NT2/D1 (cell line): ENCODE measurements at regions not wholly inside any gene's neighbourhood (a gene's known extent, or its start where the extent isn't known, plus 50 kb on each side); places are given as distances from the start of the nearest gene placed in this dataset.
A peak's percentile ranks its signal among the peaks of the same experiment; 100 is the strongest.

ENCODE experiments used
- DNase-seq: peaks from one replicate; pipeline ENCODE4 v3.0.0-alpha.2; 2011; ENCODE audit warnings: low read depth, low spot score
- H3K27me3 ChIP-seq: 2 replicates; pipeline ENCODE4 v1.6.0; 2011; ENCODE audit warnings: mild to moderate bottlenecking; ENCODE audit not compliant: insufficient read length, insufficient read depth
- H3K36me3 ChIP-seq: 2 replicates; pipeline ENCODE4 v1.6.1; 2011; ENCODE audit warnings: mild to moderate bottlenecking, low read length, mixed read lengths; ENCODE audit not compliant: insufficient read depth, insufficient read length
- H3K4me1 ChIP-seq: 2 replicates; pipeline ENCODE4 v1.5.1; 2011; ENCODE audit not compliant: insufficient read depth, insufficient read length
- H3K4me3 ChIP-seq: 2 replicates; pipeline ENCODE4 v1.5.1; 2011; ENCODE audit warnings: low read depth; ENCODE audit not compliant: insufficient read length
- H3K9ac ChIP-seq: 2 replicates; pipeline ENCODE4 v1.6.0; 2011; ENCODE audit warnings: low read depth; ENCODE audit not compliant: insufficient read length
- H3K9me3 ChIP-seq: 2 replicates; pipeline ENCODE4 v1.5.1; 2011; ENCODE audit warnings: mild to moderate bottlenecking, low read length; ENCODE audit not compliant: insufficient read depth
- SUZ12 ChIP-seq: IDR thresholded peaks from 2 replicates; pipeline ENCODE4 v1.6.1; 2011; ENCODE audit not compliant: insufficient read length, insufficient read depth; ENCODE audit errors: extremely low read depth
- YY1 ChIP-seq: IDR thresholded peaks from 2 replicates; pipeline ENCODE4 v1.6.1; 2011; ENCODE audit not compliant: insufficient read length, insufficient read depth
- ZNF274 ChIP-seq: IDR thresholded peaks from 2 replicates; pipeline ENCODE4 v1.6.1; 2011; ENCODE audit warnings: mild to moderate bottlenecking, low read depth, low read length

DNA sequence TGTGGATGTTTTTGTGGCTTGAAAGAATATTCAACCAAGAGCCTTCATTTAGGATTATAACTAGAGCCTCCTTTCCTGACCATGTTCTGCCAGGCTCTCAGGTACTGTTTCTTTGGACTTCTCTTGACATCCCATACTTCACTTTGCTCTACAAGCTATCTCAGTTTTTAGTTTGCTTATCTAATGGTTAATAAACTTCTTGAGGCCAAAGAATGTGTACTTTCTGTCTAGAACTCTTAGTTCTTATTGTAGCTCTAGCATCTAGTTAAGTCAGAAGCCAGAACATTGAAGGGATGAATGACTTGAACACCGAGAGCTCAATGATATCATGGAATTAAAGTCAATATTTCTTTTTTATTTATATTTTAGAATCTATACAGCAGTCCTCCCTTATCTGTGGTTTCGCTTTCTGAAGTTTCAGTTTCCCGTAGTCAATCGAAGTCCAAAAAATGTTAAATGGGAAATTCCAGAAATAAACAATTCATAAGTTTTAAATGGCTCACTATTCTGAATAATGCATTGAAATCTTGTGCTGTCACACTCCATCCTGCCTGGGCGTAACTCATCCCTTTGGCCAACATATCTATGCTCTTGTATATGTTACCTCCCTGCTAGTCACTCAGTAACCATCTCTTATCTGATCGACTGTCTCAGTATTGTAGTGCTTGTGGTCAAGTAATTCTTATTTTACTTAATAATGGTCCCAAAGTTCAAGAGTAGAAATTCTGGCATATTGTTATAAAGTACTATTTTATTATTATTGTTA lies 368.6 kb upstream of the RBMS3 start:
- Histone ChIP-seq H3K4me1 (no peaks in the 10 kb centered on the region), H3K9me3 (no peaks in the 10 kb centered on the region), H3K27me3 (no peaks in the 10 kb centered on the region), H3K4me3 (no peak overlapping the region), H3K36me3 (no peaks in the 10 kb centered on the region), H3K9ac (no peak overlapping the region)
- no peak for DNase-seq
- TF ChIP-seq ZNF274 (no peak), YY1 (no peak), SUZ12 (no peak)

DNA sequence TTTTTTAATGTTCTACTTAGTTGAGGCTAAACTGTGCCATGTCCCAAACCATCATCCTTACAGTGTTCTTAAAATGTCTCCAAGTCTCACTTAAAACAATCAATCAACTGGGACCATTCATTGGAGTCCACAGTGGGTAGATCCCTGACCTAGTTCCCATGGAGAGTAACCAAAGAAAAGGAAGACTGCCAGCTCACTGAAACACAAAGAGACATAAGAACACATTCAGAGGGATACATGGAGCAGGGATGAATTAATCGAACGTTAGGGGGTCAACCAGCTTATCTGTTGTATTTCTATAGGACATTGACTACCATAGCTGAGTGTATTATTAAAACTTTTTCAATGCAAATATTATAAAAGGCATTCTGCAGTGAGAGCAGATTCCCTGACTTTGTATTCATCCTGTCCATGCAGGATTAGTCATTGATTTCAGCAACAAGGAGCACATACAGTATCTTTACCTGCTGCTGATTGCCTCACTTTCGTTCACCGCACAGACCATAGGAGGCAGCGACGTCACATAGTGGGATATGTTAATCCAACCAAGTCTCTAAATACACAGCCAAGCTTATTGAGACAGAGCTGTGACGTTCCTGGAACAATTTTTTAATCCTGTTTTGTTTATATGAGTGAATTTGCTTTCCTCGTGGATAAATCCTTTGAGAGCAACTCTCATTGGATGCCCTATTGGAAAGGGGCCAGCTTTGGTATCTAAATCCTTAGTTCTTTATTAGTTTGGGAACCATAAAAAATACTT lies 364.9 kb upstream of the RBMS3 start:
- Histone ChIP-seq H3K9me3 (no peaks in the 10 kb centered on the region), H3K36me3 (no peaks in the 10 kb centered on the region), H3K27me3 (no peaks in the 10 kb centered on the region), H3K4me1 (no peaks in the 10 kb centered on the region), H3K9ac (no peak overlapping the region), H3K4me3 (no peak overlapping the region)
- no peak for TF ChIP-seq ZNF274
- TF ChIP-seq SUZ12 = no peak
- TF ChIP-seq YY1 = no peak
- DNase-seq = peak; percentile 35

DNA sequence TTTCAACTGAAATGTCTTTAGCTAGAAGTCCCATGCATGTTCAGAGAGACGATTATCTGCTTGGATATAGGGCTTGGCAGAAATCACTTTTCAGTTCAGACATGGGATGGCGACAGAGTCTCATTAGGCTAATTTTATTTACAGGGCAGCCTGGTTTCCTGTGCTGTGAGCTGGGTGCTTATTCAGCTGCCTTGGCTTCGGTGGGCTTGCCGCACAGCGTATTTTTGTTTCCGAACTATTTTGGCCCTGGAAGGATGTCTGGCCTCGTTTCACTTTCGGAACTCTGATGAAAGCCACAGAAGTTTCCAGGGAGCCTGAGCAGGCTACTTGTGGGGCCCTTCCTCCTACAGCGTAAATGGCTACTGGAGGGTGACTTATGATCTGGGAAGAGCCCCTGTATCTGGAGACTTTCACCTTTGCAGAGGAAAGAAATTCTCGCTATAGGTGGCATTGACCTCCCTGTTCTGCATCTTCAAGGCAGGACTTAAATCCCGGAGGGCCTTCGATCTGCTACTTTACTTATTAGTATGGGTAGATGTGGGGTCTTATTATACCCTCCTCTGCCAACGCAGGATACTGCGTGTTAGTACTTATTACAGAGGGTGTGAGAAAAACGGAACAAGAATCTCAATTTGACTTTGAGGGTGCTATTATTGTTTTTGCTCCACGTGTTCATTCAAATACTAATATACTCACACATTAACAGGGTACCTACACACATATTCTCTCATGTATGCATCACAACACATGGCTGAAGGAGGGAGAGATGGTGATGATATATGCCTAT lies 364.0 kb upstream of the RBMS3 start:
- H3K4me1 ChIP-seq = no peaks in the 10 kb centered on the region
- DNase-seq = peak; percentile 32

DNA sequence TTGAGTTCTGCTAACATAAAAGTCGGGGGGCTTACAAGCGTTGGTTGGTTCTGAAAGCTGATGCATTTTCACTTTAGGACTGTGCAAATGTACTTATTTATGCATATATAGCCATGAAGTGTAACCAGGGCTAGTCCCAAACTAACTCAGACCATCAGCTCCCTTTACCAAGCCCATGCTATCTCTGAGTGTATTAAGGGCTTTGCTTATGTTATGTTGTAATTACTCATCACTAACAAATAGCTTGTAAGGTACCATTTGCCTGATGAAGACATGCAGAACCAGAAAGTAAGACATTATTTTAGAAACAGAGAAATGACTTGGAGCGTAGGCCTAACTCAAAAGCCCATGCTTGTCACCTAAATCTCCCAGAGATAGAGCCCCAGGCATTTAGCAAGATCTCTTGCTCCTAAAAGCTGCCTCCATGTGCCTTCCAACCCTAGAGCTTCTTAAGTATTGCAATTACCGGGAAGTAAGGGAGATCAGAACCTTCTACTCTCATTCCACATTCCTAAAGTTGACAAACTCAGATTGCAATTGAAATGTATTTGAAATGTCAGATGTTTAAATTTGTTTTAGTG lies 362.9 kb upstream of the RBMS3 start:
- no peak for TF ChIP-seq SUZ12
- no peak for TF ChIP-seq ZNF274
- TF ChIP-seq YY1 = no peak

More for the DNA sequence above, 364.0 kb upstream of the RBMS3 start:
- no peak for TF ChIP-seq ZNF274
- no peak for TF ChIP-seq SUZ12
- no peak for TF ChIP-seq YY1
- no peaks in the 10 kb centered on the region for H3K27me3 ChIP-seq
- no peaks in the 10 kb centered on the region for H3K36me3 ChIP-seq
- no peak overlapping the region for H3K4me3 ChIP-seq
- no peak overlapping the region for H3K9ac ChIP-seq
- no peaks in the 10 kb centered on the region for H3K9me3 ChIP-seq

DNA sequence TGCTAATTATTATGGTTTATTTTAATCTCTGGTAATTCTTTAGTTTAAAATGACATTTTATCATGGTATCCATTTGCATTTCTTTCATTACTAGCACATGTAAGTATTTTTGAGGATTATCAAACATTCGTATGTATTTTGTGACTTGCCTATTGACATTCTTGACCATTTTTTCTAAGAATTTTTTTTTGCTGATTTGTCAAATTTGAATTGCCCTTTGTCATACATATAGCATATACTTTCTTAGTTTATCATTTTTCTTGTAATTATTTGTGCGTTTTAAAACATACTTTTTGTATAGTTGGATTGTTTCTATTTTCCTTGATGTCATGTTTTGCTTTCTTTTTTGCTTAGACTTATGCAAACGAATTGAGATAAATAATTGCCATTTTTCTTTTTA lies 358.5 kb upstream of the RBMS3 start:
- Histone ChIP-seq H3K27me3 (no peaks in the 10 kb centered on the region), H3K4me3 (no peak overlapping the region), H3K9me3 (no peaks in the 10 kb centered on the region), H3K36me3 (no peaks in the 10 kb centered on the region), H3K4me1 (no peaks in the 10 kb centered on the region), H3K9ac (no peak overlapping the region)
- DNase-seq = no peak
- no peak for TF ChIP-seq YY1
- TF ChIP-seq SUZ12 = no peak
- TF ChIP-seq ZNF274 = no peak

More for the DNA sequence above, 362.9 kb upstream of the RBMS3 start:
- Histone ChIP-seq H3K4me1 (no peaks in the 10 kb centered on the region), H3K4me3 (no peak overlapping the region), H3K9ac (no peak overlapping the region), H3K9me3 (no peaks in the 10 kb centered on the region), H3K27me3 (no peaks in the 10 kb centered on the region), H3K36me3 (no peaks in the 10 kb centered on the region)
- DNase-seq = no peak

DNA sequence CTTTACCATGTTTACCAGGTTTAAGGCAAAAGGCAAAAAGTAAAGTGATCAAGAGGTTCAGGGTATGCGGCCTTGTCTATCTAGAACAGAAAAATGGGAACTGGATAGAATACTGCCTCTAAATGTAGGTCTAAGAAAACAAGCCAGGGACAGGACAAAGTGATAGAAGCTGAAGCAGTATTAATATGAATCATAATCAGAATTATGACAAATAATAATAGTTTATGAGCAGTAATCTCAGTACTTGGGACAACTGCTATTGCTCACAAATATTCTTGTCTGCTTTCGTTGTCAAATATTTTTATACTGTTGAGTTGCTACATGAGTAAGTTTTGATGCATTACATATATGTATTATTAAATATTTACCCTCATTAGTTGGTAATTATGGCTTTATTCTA lies 356.9 kb upstream of the RBMS3 start:
- H3K9me3 ChIP-seq = no peaks in the 10 kb centered on the region
- H3K9ac ChIP-seq = no peak overlapping the region
- no peaks in the 10 kb centered on the region for H3K27me3 ChIP-seq
- no peaks in the 10 kb centered on the region for H3K4me1 ChIP-seq
- no peak overlapping the region for H3K4me3 ChIP-seq
- DNase-seq = no peak
- no peak for TF ChIP-seq ZNF274
- TF ChIP-seq YY1 = no peak
- TF ChIP-seq SUZ12 = no peak
- H3K36me3 ChIP-seq = no peaks in the 10 kb centered on the region
